DOHH2 (cell line): ENCODE measurements at regions not wholly inside any gene's neighbourhood (a gene's known extent, or its start where the extent isn't known, plus 50 kb on each side); places are given as distances from the start of the nearest gene placed in this dataset.

Source experiments
- H3F3A ChIP-seq: fragments of 200-600 bp; sonication (generic), shearing (Covaris generic); 2 replicates; pipeline ENCODE4 v1.6.0; 2016; ENCODE audit warnings: antibody characterized with exemption, mild to moderate bottlenecking; ENCODE audit not compliant: control insufficient read depth, insufficient read depth
- H3K27ac ChIP-seq: fragments of 200-600 bp; sonication (generic); 2 replicates; pipeline ENCODE4 v1.5.1; 2014; ENCODE audit warnings: low read depth, mild to moderate bottlenecking, low read length, moderate library complexity
- H3K27me3 ChIP-seq: fragments of 200-600 bp; sonication (generic); 2 replicates; pipeline ENCODE4 v1.6.1; 2014; ENCODE audit warnings: mild to moderate bottlenecking, low read length, mixed read lengths; ENCODE audit not compliant: control insufficient read depth
- H3K36me3 ChIP-seq: fragments of 200-600 bp; sonication (generic); 2 replicates; pipeline ENCODE4 v1.6.1; 2014; ENCODE audit warnings: mild to moderate bottlenecking, low read length, moderate library complexity, mixed read lengths; ENCODE audit not compliant: control insufficient read depth
- H3K4me1 ChIP-seq: fragments of 200-600 bp; sonication (generic); 2 replicates; pipeline ENCODE4 v1.6.1; 2014; ENCODE audit warnings: mild to moderate bottlenecking, low read length, mixed read lengths; ENCODE audit not compliant: control insufficient read depth
- H3K4me2 ChIP-seq: fragments of 200-600 bp; sonication (generic); 2 replicates; pipeline ENCODE4 v1.6.0; 2014; ENCODE audit warnings: mild to moderate bottlenecking, low read length, moderate library complexity
- H3K4me3 ChIP-seq: fragments of 200-600 bp; sonication (generic); 2 replicates; pipeline ENCODE4 v1.5.1; 2014; ENCODE audit warnings: mild to moderate bottlenecking, low read length, mixed read lengths
- H3K79me2 ChIP-seq: fragments of 200-600 bp; sonication (generic); 2 replicates; pipeline ENCODE4 v1.6.1; 2014; ENCODE audit warnings: mild to moderate bottlenecking, low read length, mixed read lengths; ENCODE audit not compliant: control insufficient read depth
- H3K9me2 ChIP-seq: fragments of 200-600 bp; sonication (generic); replicated peaks from 2 replicates; pipeline ENCODE4 v1.6.1; 2014; ENCODE audit warnings: mild to moderate bottlenecking, low read length, mixed read lengths; ENCODE audit not compliant: control insufficient read depth
- H3K9me3 ChIP-seq: fragments of 200-600 bp; sonication (generic); 2 replicates; pipeline ENCODE4 v1.6.1; 2014; ENCODE audit warnings: antibody characterized with exemption, low read length, mixed read lengths; ENCODE audit not compliant: control insufficient read depth, insufficient read depth
- H4K20me1 ChIP-seq: fragments of 200-600 bp; sonication (generic); 2 replicates; pipeline ENCODE4 v1.6.0; 2014; ENCODE audit warnings: low read depth, mild to moderate bottlenecking, antibody characterized with exemption, low read length, moderate library complexity; ENCODE audit not compliant: control insufficient read depth, insufficient read depth
- CTCF ChIP-seq: fragments of 200-600 bp; sonication (generic); IDR thresholded peaks from one replicate; pipeline ENCODE4 v1.5.1; 2014; ENCODE audit warnings: antibody characterized with exemption, mild to moderate bottlenecking, low read depth, low read length; ENCODE audit not compliant: poor library complexity, severe bottlenecking
- EZH2phosphoT487 ChIP-seq: fragments of 200-600 bp; sonication (generic); IDR thresholded peaks from 2 replicates; pipeline ENCODE4 v1.6.1; 2017; ENCODE audit warnings: borderline replicate concordance, mild to moderate bottlenecking, antibody characterized with exemption, low read length, moderate library complexity, mixed read lengths

GRCh38 chr5:56311306-56311905 is 78.3 kb upstream of the ANKRD55 start:
- no peak overlapping the region for H3K4me2 ChIP-seq
- no peak overlapping the region for H3K4me3 ChIP-seq
- H3K27ac ChIP-seq = no peak overlapping the region
- H3F3A ChIP-seq = no peaks in the 10 kb centered on the region
- H3K79me2 ChIP-seq = no peaks in the 10 kb centered on the region
- no peaks in the 10 kb centered on the region for H3K27me3 ChIP-seq
- no peaks in the 10 kb centered on the region for H3K4me1 ChIP-seq
- H3K36me3 ChIP-seq = no peaks in the 10 kb centered on the region
- H3K9me2 ChIP-seq = no peaks in the 10 kb centered on the region; the same call in 1 of the 2 replicates
- TF ChIP-seq EZH2phosphoT487 (no peak), CTCF (no peak)
- no peaks in the 10 kb centered on the region for H4K20me1 ChIP-seq
- no peaks in the 10 kb centered on the region for H3K9me3 ChIP-seq

- H3K4me1 ChIP-seq = no peaks in the 10 kb centered on the region
- no peak overlapping the region for H3K27ac ChIP-seq
- H3K9me2 ChIP-seq = no peaks in the 10 kb centered on the region; the same call in 1 of the 2 replicates
- TF ChIP-seq EZH2phosphoT487 = no peak
- no peak for TF ChIP-seq CTCF
- H3F3A ChIP-seq = no peaks in the 10 kb centered on the region
- no peaks in the 10 kb centered on the region for H3K36me3 ChIP-seq
- no peak overlapping the region for H3K4me2 ChIP-seq
- no peaks in the 10 kb centered on the region for H3K9me3 ChIP-seq
- H3K79me2 ChIP-seq = no peaks in the 10 kb centered on the region
- H4K20me1 ChIP-seq = no peaks in the 10 kb centered on the region
- no peaks in the 10 kb centered on the region for H3K27me3 ChIP-seq
- H3K4me3 ChIP-seq = no peak overlapping the region
Observed at GRCh38 chr5:56310711-56311204, 77.6 kb upstream of the ANKRD55 start.

GRCh38 chr5:56309262-56309826 is 76.2 kb upstream of the ANKRD55 start:
- no peak overlapping the region for H3K4me2 ChIP-seq
- no peaks in the 10 kb centered on the region for H3K9me3 ChIP-seq
- no peaks in the 10 kb centered on the region for H3K27me3 ChIP-seq
- TF ChIP-seq CTCF (no peak), EZH2phosphoT487 (no peak)
- no peaks in the 10 kb centered on the region for H3F3A ChIP-seq
- no peaks in the 10 kb centered on the region for H4K20me1 ChIP-seq
- no peaks in the 10 kb centered on the region for H3K36me3 ChIP-seq
- no peaks in the 10 kb centered on the region for H3K79me2 ChIP-seq
- no peak overlapping the region for H3K27ac ChIP-seq
- H3K4me1 ChIP-seq = no peaks in the 10 kb centered on the region
- H3K4me3 ChIP-seq = no peak overlapping the region
- H3K9me2 ChIP-seq = no peaks in the 10 kb centered on the region; the same call in 1 of the 2 replicates
